ENCODE measurements at regions not wholly inside any gene's neighbourhood (a gene's known extent, or its start where the extent isn't known, plus 50 kb on each side); places are given as distances from the start of the nearest gene placed in this dataset.

GRCh38 chr15:98382139-98382538 lies 266.2 kb upstream of the IGF1R start:
- no peak for TF ChIP-seq POLR2A (IDR thresholded peaks at IDR 0.05; ENCODE audit: extremely low read depth, insufficient read length)
- TF ChIP-seq MYC (IDR thresholded peaks at IDR 0.05; ENCODE audit: low read depth, low read length), result no peak
- TF ChIP-seq, protein P1, sequence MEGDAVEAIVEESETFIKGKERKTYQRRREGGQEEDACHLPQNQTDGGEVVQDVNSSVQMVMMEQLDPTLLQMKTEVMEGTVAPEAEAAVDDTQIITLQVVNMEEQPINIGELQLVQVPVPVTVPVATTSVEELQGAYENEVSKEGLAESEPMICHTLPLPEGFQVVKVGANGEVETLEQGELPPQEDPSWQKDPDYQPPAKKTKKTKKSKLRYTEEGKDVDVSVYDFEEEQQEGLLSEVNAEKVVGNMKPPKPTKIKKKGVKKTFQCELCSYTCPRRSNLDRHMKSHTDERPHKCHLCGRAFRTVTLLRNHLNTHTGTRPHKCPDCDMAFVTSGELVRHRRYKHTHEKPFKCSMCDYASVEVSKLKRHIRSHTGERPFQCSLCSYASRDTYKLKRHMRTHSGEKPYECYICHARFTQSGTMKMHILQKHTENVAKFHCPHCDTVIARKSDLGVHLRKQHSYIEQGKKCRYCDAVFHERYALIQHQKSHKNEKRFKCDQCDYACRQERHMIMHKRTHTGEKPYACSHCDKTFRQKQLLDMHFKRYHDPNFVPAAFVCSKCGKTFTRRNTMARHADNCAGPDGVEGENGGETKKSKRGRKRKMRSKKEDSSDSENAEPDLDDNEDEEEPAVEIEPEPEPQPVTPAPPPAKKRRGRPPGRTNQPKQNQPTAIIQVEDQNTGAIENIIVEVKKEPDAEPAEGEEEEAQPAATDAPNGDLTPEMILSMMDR (IDR thresholded peaks at IDR 0.05; ENCODE audit: low read depth, low read length), result peak; percentile 17

Data from NB4 (cell line).